Inferior parietal cortex (tissue), 1 donor: ENCODE measurements at regions not wholly inside any gene's neighbourhood (a gene's known extent, or its start where the extent isn't known, plus 50 kb on each side); places are given as distances from the start of the nearest gene placed in this dataset.

ENCODE experiments used
- DNase-seq: peaks from one replicate; pipeline ENCODE4 v3.0.0-alpha.2; 2016; ENCODE audit errors: extremely low spot score

GRCh38 chr6:156306531-156306930 lies 470.6 kb upstream of the ARID1B start:
- DNase-seq = no peak

GRCh38 chr6:156283091-156283490 lies 494.1 kb upstream of the ARID1B start:
- DNase-seq = peak; percentile 52

- DNase-seq = no peak
These were observed 495.1 kb upstream of the ARID1B start for GRCh38 chr6:156282087-156282486.

GRCh38 chr6:156281266-156281665 lies 495.9 kb upstream of the ARID1B start:
- no peak for DNase-seq

GRCh38 chr6:156280065-156280464 lies 497.1 kb upstream of the ARID1B start:
- DNase-seq = no peak

- no peak for DNase-seq
These were observed 497.8 kb upstream of the ARID1B start for GRCh38 chr6:156279261-156279969.

- DNase-seq = no peak
These were observed 504.0 kb upstream of the ARID1B start for GRCh38 chr6:156273065-156273711.

- no peak for DNase-seq
These were observed 507.3 kb upstream of the ARID1B start for GRCh38 chr6:156269751-156270369.

GRCh38 chr6:156268849-156269248 lies 508.3 kb upstream of the ARID1B start:
- no peak for DNase-seq

- DNase-seq = no peak
These were observed 515.2 kb upstream of the ARID1B start for GRCh38 chr6:156262014-156262413.

- no peak for DNase-seq
These were observed 516.4 kb upstream of the ARID1B start for GRCh38 chr6:156260815-156261214.

GRCh38 chr6:156258981-156259380 lies 518.2 kb upstream of the ARID1B start:
- DNase-seq = no peak

GRCh38 chr6:156256161-156256560 lies 521.0 kb upstream of the ARID1B start:
- DNase-seq = no peak

- DNase-seq = no peak
These were observed 522.9 kb upstream of the ARID1B start for GRCh38 chr6:156254240-156254639.

- DNase-seq = no peak
These were observed 526.6 kb upstream of the ARID1B start for GRCh38 chr6:156250593-156250992.

- no peak for DNase-seq
These were observed 535.0 kb upstream of the ARID1B start for GRCh38 chr6:156242206-156242605.

- DNase-seq = no peak
These were observed 546.0 kb upstream of the ARID1B start for GRCh38 chr6:156231026-156231765.

- DNase-seq = no peak
These were observed 557.2 kb upstream of the ARID1B start for GRCh38 chr6:156219973-156220372.

GRCh38 chr6:156205678-156206077 lies 571.5 kb upstream of the ARID1B start:
- no peak for DNase-seq

GRCh38 chr6:156199182-156199581 lies 578.0 kb upstream of the ARID1B start:
- no peak for DNase-seq

- DNase-seq = no peak
These were observed 579.7 kb upstream of the ARID1B start for GRCh38 chr6:156197513-156197912.

- no peak for DNase-seq
These were observed 582.2 kb upstream of the ARID1B start for GRCh38 chr6:156194981-156195380.
